Embryonic facial prominence (tissue), 1 donor: ENCODE measurements at regions not wholly inside any gene's neighbourhood (a gene's known extent, or its start where the extent isn't known, plus 50 kb on each side); places are given as distances from the start of the nearest gene placed in this dataset.

Source experiments
- DNase-seq: peaks from one replicate; pipeline ENCODE4 v3.0.0-alpha.2; 2016; ENCODE audit errors: extremely low spot score

GRCh38 chr9:74443036-74443750 lies 53.9 kb upstream of the RORB start:
- no peak for DNase-seq

- no peak for DNase-seq
Observed at GRCh38 chr9:74444369-74444768, 52.8 kb upstream of the RORB start.
